PC-9 (cell line): ENCODE measurements at regions not wholly inside any gene's neighbourhood (a gene's known extent, or its start where the extent isn't known, plus 50 kb on each side); places are given as distances from the start of the nearest gene placed in this dataset.

ENCODE experiments used
- EZH2 ChIP-seq: fragments of 200-600 bp; sonication (generic); IDR thresholded peaks from 2 replicates; pipeline ENCODE4 v1.8.0; 2017; ENCODE audit warnings: antibody characterized with exemption, low read depth
- TF ChIP-seq, protein P1 (sequence below): fragments of 200-600 bp; sonication (generic); conservative IDR thresholded peaks from 2 replicates; pipeline ENCODE4 v1.6.1; 2017; ENCODE audit warnings: mixed run types, antibody characterized with exemption, mild to moderate bottlenecking, moderate library complexity

- TF ChIP-seq EZH2: no peak
- TF ChIP-seq, protein P1, sequence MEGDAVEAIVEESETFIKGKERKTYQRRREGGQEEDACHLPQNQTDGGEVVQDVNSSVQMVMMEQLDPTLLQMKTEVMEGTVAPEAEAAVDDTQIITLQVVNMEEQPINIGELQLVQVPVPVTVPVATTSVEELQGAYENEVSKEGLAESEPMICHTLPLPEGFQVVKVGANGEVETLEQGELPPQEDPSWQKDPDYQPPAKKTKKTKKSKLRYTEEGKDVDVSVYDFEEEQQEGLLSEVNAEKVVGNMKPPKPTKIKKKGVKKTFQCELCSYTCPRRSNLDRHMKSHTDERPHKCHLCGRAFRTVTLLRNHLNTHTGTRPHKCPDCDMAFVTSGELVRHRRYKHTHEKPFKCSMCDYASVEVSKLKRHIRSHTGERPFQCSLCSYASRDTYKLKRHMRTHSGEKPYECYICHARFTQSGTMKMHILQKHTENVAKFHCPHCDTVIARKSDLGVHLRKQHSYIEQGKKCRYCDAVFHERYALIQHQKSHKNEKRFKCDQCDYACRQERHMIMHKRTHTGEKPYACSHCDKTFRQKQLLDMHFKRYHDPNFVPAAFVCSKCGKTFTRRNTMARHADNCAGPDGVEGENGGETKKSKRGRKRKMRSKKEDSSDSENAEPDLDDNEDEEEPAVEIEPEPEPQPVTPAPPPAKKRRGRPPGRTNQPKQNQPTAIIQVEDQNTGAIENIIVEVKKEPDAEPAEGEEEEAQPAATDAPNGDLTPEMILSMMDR: no peak
Measured at GRCh38 chr4:147085781-147086180, 140.1 kb upstream of the TTC29 start.
